T-cell (primary cell): ENCODE measurements at regions not wholly inside any gene's neighbourhood (a gene's known extent, or its start where the extent isn't known, plus 50 kb on each side); places are given as distances from the start of the nearest gene placed in this dataset.

ENCODE experiments used
- ATAC-seq, 4 experiments: fragments of 200-7000 bp in 3 of 4; fragments of 150-1000 bp in 1 of 4; cut with Tn5 transposase; replicated peaks in 1 of 4; 1 replicate in 3 of 4; 2 replicates in 1 of 4; pipeline ENCODE4 v1.10.0; 2021; ENCODE audit warnings: moderate library complexity in 3 of 4, mild to moderate bottlenecking in 2 of 4, moderate number of reproducible peaks in 1 of 4
- CTCF ChIA-PET, 2 donors: fragments of 300-600 bp; sonication (Branson Sonifier 250); formaldehyde crosslinking; loops; one replicate each; lab custom pipeline; 2022; ENCODE audit warnings: antibody characterized with exemption in 2 of 2; lab: Charles Lee
- POLR2A ChIA-PET, 2 donors: fragments of 300-600 bp; sonication (Branson Sonifier 250); formaldehyde crosslinking; loops; one replicate each; lab custom pipeline; 2022; ENCODE audit warnings: antibody characterized with exemption in 2 of 2; lab: Charles Lee
- DNase-seq, 35 experiments: peaks; one replicate each; pipeline versions ENCODE4 v3.0.0 to v3.0.0-alpha.2; 2013 to 2023
- H3K27ac ChIP-seq: one replicate; pipeline ENCODE4 v1.5.1; 2013; ENCODE audit warnings: low read length
- H3K27me3 ChIP-seq, 2 experiments: replicated peaks in 1 of 2; 1 replicate in 1 of 2; 2 replicates in 1 of 2; pipeline versions ENCODE4 v1.6.1 to v1.7.0; 2013; ENCODE audit warnings: low read length in 1 of 2, mixed read lengths in 1 of 2; ENCODE audit not compliant: control insufficient read depth in 2 of 2, insufficient read depth in 2 of 2; ENCODE audit errors: extremely low read depth in 1 of 2
- H3K36me3 ChIP-seq, 2 donors: 1 replicate in 1 of 2; 2 replicates in 1 of 2; pipeline versions ENCODE4 v1.6.1 to v1.7.0; 2013; ENCODE audit warnings: low read length in 1 of 2; ENCODE audit not compliant: control insufficient read depth in 2 of 2, insufficient read depth in 1 of 2; ENCODE audit errors: extremely low read depth in 1 of 2
- H3K4me1 ChIP-seq, 2 experiments: 1 replicate in 1 of 2; 2 replicates in 1 of 2; pipeline versions ENCODE4 v1.6.1 to v1.7.0; 2013; ENCODE audit warnings: low read length in 2 of 2, mixed read lengths in 1 of 2; ENCODE audit not compliant: insufficient read depth in 2 of 2, control insufficient read depth in 1 of 2; ENCODE audit errors: extremely low read depth in 1 of 2
- H3K4me3 ChIP-seq, 2 donors: 1 replicate in 1 of 2; 2 replicates in 1 of 2; pipeline versions ENCODE4 v1.5.1 to v1.7.0; 2013; ENCODE audit warnings: mild to moderate bottlenecking in 2 of 2, low read length in 1 of 2, moderate library complexity in 1 of 2; ENCODE audit not compliant: control insufficient read depth in 1 of 2; ENCODE audit errors: extremely low read depth in 1 of 2
- H3K9me3 ChIP-seq: 2 replicates; pipeline ENCODE4 v1.7.0; 2013
- H3K27ac Mint-ChIP-seq, 2 donors: one replicate each; pipeline ENCODE4 v1.8.0; 2020 to 2021; ENCODE audit warnings: mild to moderate bottlenecking in 2 of 2, mixed read lengths in 2 of 2
- H3K27me3 Mint-ChIP-seq, 2 donors: one replicate each; pipeline ENCODE4 v1.8.0; 2021 to 2022; ENCODE audit warnings: mixed read lengths in 2 of 2
- H3K36me3 Mint-ChIP-seq: one replicate; pipeline ENCODE4 v1.8.0; 2021; ENCODE audit warnings: mixed read lengths
- H3K4me1 Mint-ChIP-seq, 3 donors: one replicate each; pipeline ENCODE4 v1.8.0; 2020 to 2022; ENCODE audit warnings: mixed read lengths in 3 of 3, mild to moderate bottlenecking in 1 of 3
- H3K4me3 Mint-ChIP-seq, 3 donors: one replicate each; pipeline ENCODE4 v1.8.0; 2020 to 2022; ENCODE audit warnings: mild to moderate bottlenecking in 3 of 3, mixed read lengths in 3 of 3, moderate library complexity in 3 of 3
- H3K9me3 Mint-ChIP-seq, 3 donors: one replicate each; pipeline ENCODE4 v1.8.0; 2020 to 2022; ENCODE audit warnings: mixed read lengths in 3 of 3
- WGBS: methylation state at CpG from one replicate; pipeline ENCODE4 v1.1.5; 2013; ENCODE audit warnings: missing lambda C conversion rate; ENCODE audit not compliant: insufficient coverage; 5-methylcytosine and 5-hydroxymethylcytosine counted together

- no peaks in the 10 kb centered on the region for H3K27me3 Mint-ChIP-seq
- no peak overlapping the region for H3K4me3 Mint-ChIP-seq
- POLR2A ChIA-PET, result no interaction called here
- no peak overlapping the region for H3K27ac ChIP-seq
- CTCF ChIA-PET, result no interaction called here
- no peaks in the 10 kb centered on the region for H3K36me3 Mint-ChIP-seq
- DNase-seq (no peak), ATAC-seq (no peak)
- peaks cover 0 to 4% (median 0%) of the 10 kb centered on the region in 3 donors for H3K9me3 Mint-ChIP-seq
- H3K27me3 ChIP-seq, result no peaks in the 10 kb centered on the region
- no peaks in the 10 kb centered on the region for H3K4me1 ChIP-seq
- no peak overlapping the region for H3K27ac Mint-ChIP-seq
- no peaks in the 10 kb centered on the region for H3K9me3 ChIP-seq
- no peaks in the 10 kb centered on the region for H3K36me3 ChIP-seq
- no peaks in the 10 kb centered on the region for H3K4me1 Mint-ChIP-seq
- no peak overlapping the region for H3K4me3 ChIP-seq
These were observed 134.7 kb upstream of the CDH20 start for GRCh38 chr18:61198486-61198885.

- Histone ChIP-seq H3K4me3 (no peak overlapping the region), H3K4me1 (no peaks in the 10 kb centered on the region), H3K36me3 (no peaks in the 10 kb centered on the region), H3K27me3 (no peaks in the 10 kb centered on the region), H3K9me3 (no peaks in the 10 kb centered on the region), H3K27ac (no peak overlapping the region)
- Mint-ChIP-seq H3K9me3 (peaks cover 0 to 4% (median 0%) of the 10 kb centered on the region in 3 donors), H3K27me3 (no peaks in the 10 kb centered on the region), H3K4me3 (no peak overlapping the region), H3K36me3 (no peaks in the 10 kb centered on the region), H3K27ac (no peak overlapping the region), H3K4me1 (no peaks in the 10 kb centered on the region)
- no CpG with 5 or more reads among the region's 3 CpGs for WGBS
- POLR2A ChIA-PET, result no interaction called here
- CTCF ChIA-PET, result no interaction called here
- ATAC-seq, result no peak
- DNase-seq, result no peak
These were observed 133.9 kb upstream of the CDH20 start for GRCh38 chr18:61199171-61199848.

GRCh38 chr18:61201511-61201910, 131.7 kb upstream of the CDH20 start:
- no CpG with 5 or more reads among the region's 2 CpGs for WGBS
- no peak for ATAC-seq
- Histone ChIP-seq H3K4me3 (no peak overlapping the region), H3K27ac (no peak overlapping the region), H3K4me1 (no peaks in the 10 kb centered on the region), H3K27me3 (no peaks in the 10 kb centered on the region), H3K9me3 (no peaks in the 10 kb centered on the region), H3K36me3 (no peaks in the 10 kb centered on the region)
- Mint-ChIP-seq H3K27me3 (no peaks in the 10 kb centered on the region), H3K4me1 (no peaks in the 10 kb centered on the region), H3K36me3 (no peaks in the 10 kb centered on the region), H3K4me3 (no peak overlapping the region), H3K27ac (no peak overlapping the region), H3K9me3 (peaks cover 0 to 2% (median 2%) of the 10 kb centered on the region in 3 donors)
- ChIA-PET POLR2A (no interaction called here), CTCF (no interaction called here)
- DNase-seq, result no peak

- ATAC-seq (no peak), DNase-seq (no peak)
- WGBS, result no CpG with 5 or more reads among the region's 1 CpG
- Mint-ChIP-seq H3K27ac (no peak overlapping the region), H3K27me3 (no peaks in the 10 kb centered on the region), H3K4me3 (no peak overlapping the region), H3K9me3 (peaks cover 0 to 2% (median 0%) of the 10 kb centered on the region in 3 donors), H3K36me3 (no peaks in the 10 kb centered on the region), H3K4me1 (no peaks in the 10 kb centered on the region)
- CTCF ChIA-PET, result no interaction called here
- no peak overlapping the region for H3K4me3 ChIP-seq
- no peak overlapping the region for H3K27ac ChIP-seq
- POLR2A ChIA-PET, result no interaction called here
- no peaks in the 10 kb centered on the region for H3K9me3 ChIP-seq
- no peaks in the 10 kb centered on the region for H3K4me1 ChIP-seq
- no peaks in the 10 kb centered on the region for H3K27me3 ChIP-seq
- no peaks in the 10 kb centered on the region for H3K36me3 ChIP-seq
These were observed 130.1 kb upstream of the CDH20 start for GRCh38 chr18:61203151-61203550.

GRCh38 chr18:61209801-61210200, 123.4 kb upstream of the CDH20 start:
- Mint-ChIP-seq H3K27ac (no peak overlapping the region), H3K9me3 (peaks cover 4 to 6% (median 4%) of the 10 kb centered on the region in 3 donors), H3K36me3 (no peaks in the 10 kb centered on the region), H3K27me3 (no peaks in the 10 kb centered on the region), H3K4me3 (no peak overlapping the region), H3K4me1 (no peaks in the 10 kb centered on the region)
- CTCF ChIA-PET, result no interaction called here
- Histone ChIP-seq H3K27ac (no peak overlapping the region), H3K36me3 (no peaks in the 10 kb centered on the region), H3K4me3 (no peak overlapping the region), H3K27me3 (no peaks in the 10 kb centered on the region), H3K4me1 (no peaks in the 10 kb centered on the region), H3K9me3 (no peaks in the 10 kb centered on the region)
- POLR2A ChIA-PET, result no interaction called here
- ATAC-seq (no peak), DNase-seq (no peak)
- WGBS, result 74% methylated on average over 5 of the region's 5 CpGs

- no peak for DNase-seq
- no peaks in the 10 kb centered on the region for H3K9me3 ChIP-seq
- no peak overlapping the region for H3K27ac ChIP-seq
- CTCF ChIA-PET, result no interaction called here
- Mint-ChIP-seq H3K4me3 (no peak overlapping the region), H3K9me3 (peaks cover 4 to 7% (median 5%) of the 10 kb centered on the region in 3 donors), H3K27me3 (no peaks in the 10 kb centered on the region), H3K4me1 (no peaks in the 10 kb centered on the region), H3K36me3 (no peaks in the 10 kb centered on the region), H3K27ac (no peak overlapping the region)
- no peak overlapping the region for H3K4me3 ChIP-seq
- WGBS, result no CpG with 5 or more reads among the region's 6 CpGs
- POLR2A ChIA-PET, result no interaction called here
- no peaks in the 10 kb centered on the region for H3K27me3 ChIP-seq
- no peaks in the 10 kb centered on the region for H3K36me3 ChIP-seq
- no peak for ATAC-seq
- no peaks in the 10 kb centered on the region for H3K4me1 ChIP-seq
These were observed 117.2 kb upstream of the CDH20 start for GRCh38 chr18:61216051-61216450.

GRCh38 chr18:61222206-61222605, 111.0 kb upstream of the CDH20 start:
- ChIA-PET CTCF (no interaction called here), POLR2A (no interaction called here)
- Histone ChIP-seq H3K36me3 (no peaks in the 10 kb centered on the region), H3K4me3 (no peak overlapping the region), H3K27me3 (no peaks in the 10 kb centered on the region), H3K27ac (no peak overlapping the region), H3K4me1 (no peaks in the 10 kb centered on the region), H3K9me3 (no peaks in the 10 kb centered on the region)
- DNase-seq (no peak), ATAC-seq (no peak)
- Mint-ChIP-seq H3K36me3 (no peaks in the 10 kb centered on the region), H3K27me3 (no peaks in the 10 kb centered on the region), H3K4me3 (no peak overlapping the region), H3K27ac (no peak overlapping the region), H3K9me3 (peaks cover 11 to 23% (median 12%) of the 10 kb centered on the region in 3 donors), H3K4me1 (no peaks in the 10 kb centered on the region)
